Nephron (organoid): ENCODE measurements at regions not wholly inside any gene's neighbourhood (a gene's known extent, or its start where the extent isn't known, plus 50 kb on each side); places are given as distances from the start of the nearest gene placed in this dataset.

Source experiments
- H3K27ac Mint-ChIP-seq, 3 experiments: 2 replicates each; pipeline ENCODE4 v1.8.0; 2020; ENCODE audit warnings: mixed read lengths in 3 of 3, mild to moderate bottlenecking in 2 of 3, moderate library complexity in 1 of 3
- H3K27me3 Mint-ChIP-seq: 2 replicates; pipeline ENCODE4 v1.8.0; 2021; ENCODE audit warnings: low read depth, mild to moderate bottlenecking, moderate library complexity, mixed read lengths
- H3K36me3 Mint-ChIP-seq: 2 replicates; pipeline ENCODE4 v1.8.0; 2020; ENCODE audit warnings: low read depth, mixed read lengths
- H3K4me1 Mint-ChIP-seq: 2 replicates; pipeline ENCODE4 v1.8.0; 2020; ENCODE audit warnings: mixed read lengths
- H3K4me3 Mint-ChIP-seq, 3 experiments: 2 replicates each; pipeline ENCODE4 v1.8.0; 2020; ENCODE audit warnings: mild to moderate bottlenecking in 3 of 3, mixed read lengths in 3 of 3, moderate library complexity in 2 of 3
- H3K9me3 Mint-ChIP-seq: 2 replicates; pipeline ENCODE4 v1.8.0; 2020; ENCODE audit warnings: mixed read lengths
- TF ChIP-seq, protein P1 (sequence below), 3 experiments: fragments of 200-600 bp; sonication (generic); IDR thresholded peaks; one replicate each; pipeline ENCODE4 v1.5.0; 2021; ENCODE audit warnings: antibody characterized with exemption in 3 of 3; ENCODE audit not compliant: unreplicated experiment in 3 of 3

GRCh38 chr11:81222491-81222890, 1511.2 kb downstream of the FAM181B start:
- Mint-ChIP-seq H3K27me3 (no peaks in the 10 kb centered on the region), H3K4me3 (no peak overlapping the region), H3K36me3 (no peaks in the 10 kb centered on the region), H3K9me3 (no peaks in the 10 kb centered on the region), H3K4me1 (peaks cover 11% of the 10 kb centered on the region), H3K27ac (no peak overlapping the region)
- TF ChIP-seq, protein P1, sequence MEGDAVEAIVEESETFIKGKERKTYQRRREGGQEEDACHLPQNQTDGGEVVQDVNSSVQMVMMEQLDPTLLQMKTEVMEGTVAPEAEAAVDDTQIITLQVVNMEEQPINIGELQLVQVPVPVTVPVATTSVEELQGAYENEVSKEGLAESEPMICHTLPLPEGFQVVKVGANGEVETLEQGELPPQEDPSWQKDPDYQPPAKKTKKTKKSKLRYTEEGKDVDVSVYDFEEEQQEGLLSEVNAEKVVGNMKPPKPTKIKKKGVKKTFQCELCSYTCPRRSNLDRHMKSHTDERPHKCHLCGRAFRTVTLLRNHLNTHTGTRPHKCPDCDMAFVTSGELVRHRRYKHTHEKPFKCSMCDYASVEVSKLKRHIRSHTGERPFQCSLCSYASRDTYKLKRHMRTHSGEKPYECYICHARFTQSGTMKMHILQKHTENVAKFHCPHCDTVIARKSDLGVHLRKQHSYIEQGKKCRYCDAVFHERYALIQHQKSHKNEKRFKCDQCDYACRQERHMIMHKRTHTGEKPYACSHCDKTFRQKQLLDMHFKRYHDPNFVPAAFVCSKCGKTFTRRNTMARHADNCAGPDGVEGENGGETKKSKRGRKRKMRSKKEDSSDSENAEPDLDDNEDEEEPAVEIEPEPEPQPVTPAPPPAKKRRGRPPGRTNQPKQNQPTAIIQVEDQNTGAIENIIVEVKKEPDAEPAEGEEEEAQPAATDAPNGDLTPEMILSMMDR (IDR thresholded peaks at IDR 0.05; ENCODE audit: unreplicated experiment in 3 of 3): no peak

DNA sequence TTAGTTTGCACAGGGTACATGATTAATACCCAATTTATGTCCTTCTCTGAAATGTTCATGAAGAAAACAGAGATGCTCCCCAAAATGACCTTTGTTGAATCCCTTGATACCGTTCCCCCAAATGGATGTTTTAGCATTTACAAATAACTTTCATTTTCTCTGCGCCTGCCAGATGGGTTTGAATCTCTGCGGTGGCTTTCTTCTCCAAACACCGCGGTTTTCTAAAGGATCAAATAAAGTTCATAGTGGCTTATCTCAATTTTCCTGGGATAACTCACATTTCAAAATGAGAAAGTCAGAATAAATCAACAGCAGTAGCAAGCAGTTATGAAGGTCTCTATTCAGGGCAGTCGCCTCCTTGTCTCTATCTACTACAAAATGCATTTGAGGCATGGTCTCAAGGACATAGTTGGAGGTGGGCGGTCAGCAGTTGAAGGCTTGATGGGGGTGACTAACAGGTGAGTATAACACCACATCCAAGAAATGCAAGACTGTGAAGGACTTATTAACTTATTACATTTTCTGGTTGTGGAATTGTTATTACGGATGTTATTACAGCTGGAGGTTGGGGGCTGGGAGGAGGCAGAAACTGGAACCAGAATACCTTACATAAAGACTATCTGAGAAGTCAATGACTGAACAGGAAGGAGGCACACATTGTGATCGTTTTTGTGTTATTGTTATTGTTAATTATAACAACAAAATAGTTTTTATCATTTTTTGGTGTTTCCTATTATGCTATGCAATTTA, 1513.3 kb downstream of the FAM181B start:
- TF ChIP-seq, protein P1 (IDR thresholded peaks at IDR 0.05; ENCODE audit: unreplicated experiment in 3 of 3): no peak
- Mint-ChIP-seq H3K4me1 (peaks cover 11% of the 10 kb centered on the region), H3K36me3 (no peaks in the 10 kb centered on the region), H3K9me3 (no peaks in the 10 kb centered on the region), H3K4me3 (peak overlapping the region in 2 of 3 experiments; percentile 59 to 67), H3K27me3 (no peaks in the 10 kb centered on the region), H3K27ac (peak overlapping the region; percentile 26 to 87 (median 37))

DNA sequence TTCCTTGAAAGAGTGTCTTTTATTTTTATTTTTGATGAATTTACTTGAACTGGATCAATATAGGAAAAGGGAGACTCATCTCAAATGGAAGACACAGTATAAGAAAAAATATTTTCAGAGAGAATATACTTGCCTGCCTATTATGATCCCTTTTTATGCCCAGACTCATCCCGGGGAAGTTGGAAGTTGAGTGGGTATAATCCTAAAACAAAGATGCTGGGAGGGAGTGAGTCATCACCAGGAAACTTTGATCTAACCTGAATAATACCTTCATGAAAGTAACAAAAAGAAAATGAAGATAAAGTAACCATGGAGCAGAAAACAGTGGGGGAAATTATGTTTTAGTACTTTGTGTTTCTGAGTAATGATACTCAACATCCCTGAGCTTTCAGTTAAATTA, 1514.0 kb downstream of the FAM181B start:
- Mint-ChIP-seq H3K36me3 (no peaks in the 10 kb centered on the region), H3K4me1 (peaks cover 11% of the 10 kb centered on the region), H3K9me3 (peaks cover 3% of the 10 kb centered on the region), H3K4me3 (peak overlapping the region in 1 of 3 experiments; percentile 67), H3K27ac (peak overlapping the region; percentile 26 to 87 (median 37)), H3K27me3 (no peaks in the 10 kb centered on the region)
- TF ChIP-seq, protein P1 (IDR thresholded peaks at IDR 0.05; ENCODE audit: unreplicated experiment in 3 of 3): no peak

DNA sequence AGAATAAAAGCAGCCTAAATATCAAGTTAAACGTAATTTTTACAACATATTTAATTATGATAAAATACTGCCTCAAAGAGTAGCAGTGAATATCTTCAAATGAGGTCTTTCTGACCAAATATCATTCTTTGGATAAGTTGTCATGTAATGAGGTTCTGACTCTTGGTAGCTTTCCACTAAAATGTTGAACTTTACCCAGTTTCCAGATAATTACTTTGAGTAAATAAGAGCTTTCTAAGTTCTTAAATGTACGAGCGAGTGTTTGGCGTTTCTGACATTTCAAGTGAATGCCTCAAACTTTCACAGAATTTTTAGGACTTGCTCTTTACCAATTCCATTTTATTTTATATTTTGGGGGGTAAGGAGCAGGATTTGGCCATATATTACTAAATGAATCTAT, 1515.2 kb downstream of the FAM181B start:
- peaks cover 11% of the 10 kb centered on the region for H3K4me1 Mint-ChIP-seq
- no peak overlapping the region for H3K4me3 Mint-ChIP-seq
- no peaks in the 10 kb centered on the region for H3K36me3 Mint-ChIP-seq
- no peak overlapping the region for H3K27ac Mint-ChIP-seq
- no peaks in the 10 kb centered on the region for H3K27me3 Mint-ChIP-seq
- peaks cover 9% of the 10 kb centered on the region for H3K9me3 Mint-ChIP-seq
- TF ChIP-seq, protein P1 (IDR thresholded peaks at IDR 0.05; ENCODE audit: unreplicated experiment in 3 of 3): no peak

DNA sequence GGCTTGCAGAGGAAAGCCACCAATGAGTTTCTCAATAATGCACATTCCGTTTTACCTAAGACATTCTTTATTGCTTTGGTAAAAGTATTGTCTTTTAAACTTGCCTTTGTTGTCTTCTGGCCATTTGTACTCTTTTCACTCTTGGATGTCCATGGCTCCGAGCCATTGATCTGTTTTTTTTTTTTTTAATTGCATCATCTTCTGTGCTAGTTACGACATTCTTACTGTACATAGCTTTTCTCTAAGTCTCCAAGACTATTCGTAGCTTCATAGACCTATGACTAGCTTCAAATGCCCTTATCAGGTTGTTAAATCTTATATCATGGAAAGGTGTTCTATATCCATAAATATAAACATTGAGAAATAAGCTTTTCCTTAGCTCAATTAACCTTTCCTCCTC, 1522.6 kb downstream of the FAM181B start:
- TF ChIP-seq, protein P1 (IDR thresholded peaks at IDR 0.05; ENCODE audit: unreplicated experiment in 3 of 3): no peak
- Mint-ChIP-seq H3K4me1 (no peaks in the 10 kb centered on the region), H3K36me3 (no peaks in the 10 kb centered on the region), H3K4me3 (no peak overlapping the region), H3K27me3 (peaks cover 4% of the 10 kb centered on the region), H3K27ac (no peak overlapping the region), H3K9me3 (peaks cover 10% of the 10 kb centered on the region)
